ENCODE measurements at regions not wholly inside any gene's neighbourhood (a gene's known extent, or its start where the extent isn't known, plus 50 kb on each side); places are given as distances from the start of the nearest gene placed in this dataset.
"Not testable (repeated sequence)": the region's sequence is repeated elsewhere in the genome, so short reads cannot be mapped to it uniquely, and the experiment has no call there.

DNA sequence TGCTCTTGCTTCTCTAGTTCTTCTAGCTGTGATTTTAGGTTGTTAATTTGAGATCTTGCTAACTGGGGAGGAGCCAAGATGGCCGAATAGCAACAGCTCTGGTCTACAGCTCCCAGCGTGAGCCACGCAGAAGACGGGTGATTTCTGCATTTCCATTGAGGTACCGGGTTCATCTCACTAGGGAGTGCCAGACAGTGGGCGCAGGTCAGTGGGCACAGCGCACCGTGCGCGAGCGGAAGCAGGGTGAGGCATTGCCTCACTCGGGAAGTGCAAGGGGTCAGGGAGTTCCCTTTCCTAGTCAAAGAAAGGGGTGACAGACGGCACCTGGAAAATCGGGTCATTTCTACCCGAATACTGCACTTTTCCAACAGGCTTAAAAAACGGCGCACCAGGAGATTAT is 256.6 kb upstream of the PELI2 start:
- not testable (repeated sequence) for H3K27me3 ChIP-seq (ENCODE audit: control insufficient read depth, insufficient read depth, low read length); H3K36me3 ChIP-seq (replicated peaks; ENCODE audit: control insufficient read depth, insufficient read depth, low read length); DNase-seq; H3K4me3 ChIP-seq (ENCODE audit: insufficient read depth, low read depth, low read length)

DNA sequence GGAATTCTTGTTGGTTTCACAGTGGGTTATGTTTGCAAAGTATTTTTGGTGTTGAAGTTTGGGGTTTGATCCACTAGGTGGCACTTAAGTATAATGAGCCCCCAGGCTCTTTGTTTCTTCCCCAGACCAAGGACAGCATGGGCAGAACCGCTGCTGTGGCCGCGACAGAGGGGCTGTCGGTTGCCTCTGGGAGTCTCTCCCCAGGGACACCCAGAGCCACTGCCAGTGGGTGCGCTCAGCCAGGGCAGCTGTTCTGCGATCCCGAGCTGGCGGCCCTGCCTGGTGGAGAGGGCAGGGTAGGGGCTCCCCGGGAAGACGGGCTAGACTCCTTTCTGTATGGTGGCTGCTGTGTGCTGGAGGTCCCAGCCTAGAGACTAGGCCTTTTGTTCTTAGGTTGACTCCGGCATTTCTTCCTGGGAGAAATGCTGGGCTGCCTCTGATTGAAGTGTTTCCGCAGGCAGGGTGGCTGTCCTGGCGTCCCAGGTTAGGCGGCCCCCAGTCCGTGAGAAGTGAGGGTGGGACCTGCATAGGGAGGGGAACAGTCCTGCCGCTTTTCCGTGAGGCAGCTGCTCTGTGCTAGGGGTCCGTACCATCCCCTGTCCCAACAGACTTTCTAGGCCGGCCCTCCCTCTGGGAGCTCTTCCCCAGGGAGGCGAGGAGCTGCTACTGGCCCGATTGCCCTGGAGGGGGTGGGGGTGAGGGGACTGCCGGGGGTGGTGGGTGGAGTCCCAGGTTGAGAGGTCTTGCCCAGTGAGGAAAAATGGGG is 253.1 kb upstream of the PELI2 start:
- H3K36me3 ChIP-seq (replicated peaks; ENCODE audit: control insufficient read depth, insufficient read depth, low read length): no peaks in the 10 kb centered on the region
- DNase-seq: peak; percentile 76
- H3K27me3 ChIP-seq (ENCODE audit: control insufficient read depth, insufficient read depth, low read length): no peaks in the 10 kb centered on the region
- H3K4me3 ChIP-seq (ENCODE audit: insufficient read depth, low read depth, low read length): no peak overlapping the region

- DNase-seq: no peak
- no peaks in the 10 kb centered on the region for H3K36me3 ChIP-seq (replicated peaks; ENCODE audit: control insufficient read depth, insufficient read depth, low read length)
- H3K4me3 ChIP-seq (ENCODE audit: insufficient read depth, low read depth, low read length): no peak overlapping the region
- no peaks in the 10 kb centered on the region for H3K27me3 ChIP-seq (ENCODE audit: control insufficient read depth, insufficient read depth, low read length)
Observed at GRCh38 chr14:55867311-55867710, 250.9 kb upstream of the PELI2 start.

GRCh38 chr14:55867719-55868118 is 250.5 kb upstream of the PELI2 start:
- Histone ChIP-seq H3K36me3 (replicated peaks; ENCODE audit: control insufficient read depth, insufficient read depth, low read length) (no peaks in the 10 kb centered on the region), H3K27me3 (ENCODE audit: control insufficient read depth, insufficient read depth, low read length) (no peaks in the 10 kb centered on the region), H3K4me3 (ENCODE audit: insufficient read depth, low read depth, low read length) (no peak overlapping the region)
- DNase-seq: no peak

GRCh38 chr14:55869397-55870049 is 248.7 kb upstream of the PELI2 start:
- no peak for DNase-seq
- no peaks in the 10 kb centered on the region for H3K36me3 ChIP-seq (replicated peaks; ENCODE audit: control insufficient read depth, insufficient read depth, low read length)
- no peak overlapping the region for H3K4me3 ChIP-seq (ENCODE audit: insufficient read depth, low read depth, low read length)

GRCh38 chr14:55873169-55873568 is 245.0 kb upstream of the PELI2 start:
- Histone ChIP-seq H3K4me3 (ENCODE audit: insufficient read depth, low read depth, low read length) (no peak overlapping the region), H3K36me3 (replicated peaks; ENCODE audit: control insufficient read depth, insufficient read depth, low read length) (no peaks in the 10 kb centered on the region)
- DNase-seq: no peak

More at GRCh38 chr14:55869397-55870049, 248.7 kb upstream of the PELI2 start:
- H3K27me3 ChIP-seq (ENCODE audit: control insufficient read depth, insufficient read depth, low read length): no peaks in the 10 kb centered on the region

DNA sequence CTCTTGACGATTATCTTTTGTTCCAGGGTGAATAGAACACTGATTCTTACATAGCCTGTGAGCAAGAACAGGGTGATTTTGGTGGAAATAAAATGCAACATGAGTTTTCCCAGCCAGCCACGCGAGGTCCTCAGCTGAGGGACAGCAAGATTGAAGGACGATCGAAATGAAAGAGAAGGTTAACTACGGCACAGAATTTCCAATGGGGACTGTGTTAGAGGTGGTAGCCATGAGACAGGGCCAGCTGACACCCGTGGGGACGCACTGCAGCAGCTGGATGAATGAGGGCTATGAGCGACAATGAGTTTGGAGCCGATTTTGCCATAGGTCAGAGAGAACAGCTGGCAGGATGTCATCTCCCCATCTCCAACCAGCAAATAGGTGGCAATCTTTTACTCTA is 243.4 kb upstream of the PELI2 start:
- no peaks in the 10 kb centered on the region for H3K36me3 ChIP-seq (replicated peaks; ENCODE audit: control insufficient read depth, insufficient read depth, low read length)
- H3K27me3 ChIP-seq (ENCODE audit: control insufficient read depth, insufficient read depth, low read length): no peaks in the 10 kb centered on the region
- H3K4me3 ChIP-seq (ENCODE audit: insufficient read depth, low read depth, low read length): no peak overlapping the region
- no peak for DNase-seq

More at GRCh38 chr14:55873169-55873568, 245.0 kb upstream of the PELI2 start:
- H3K27me3 ChIP-seq (ENCODE audit: control insufficient read depth, insufficient read depth, low read length): no peaks in the 10 kb centered on the region

- no peaks in the 10 kb centered on the region for H3K36me3 ChIP-seq (replicated peaks; ENCODE audit: control insufficient read depth, insufficient read depth, low read length)
- H3K4me3 ChIP-seq (ENCODE audit: insufficient read depth, low read depth, low read length): no peak overlapping the region
- H3K27me3 ChIP-seq (ENCODE audit: control insufficient read depth, insufficient read depth, low read length): no peaks in the 10 kb centered on the region
- no peak for DNase-seq
Observed at GRCh38 chr14:55877942-55878341, 240.3 kb upstream of the PELI2 start.

DNA sequence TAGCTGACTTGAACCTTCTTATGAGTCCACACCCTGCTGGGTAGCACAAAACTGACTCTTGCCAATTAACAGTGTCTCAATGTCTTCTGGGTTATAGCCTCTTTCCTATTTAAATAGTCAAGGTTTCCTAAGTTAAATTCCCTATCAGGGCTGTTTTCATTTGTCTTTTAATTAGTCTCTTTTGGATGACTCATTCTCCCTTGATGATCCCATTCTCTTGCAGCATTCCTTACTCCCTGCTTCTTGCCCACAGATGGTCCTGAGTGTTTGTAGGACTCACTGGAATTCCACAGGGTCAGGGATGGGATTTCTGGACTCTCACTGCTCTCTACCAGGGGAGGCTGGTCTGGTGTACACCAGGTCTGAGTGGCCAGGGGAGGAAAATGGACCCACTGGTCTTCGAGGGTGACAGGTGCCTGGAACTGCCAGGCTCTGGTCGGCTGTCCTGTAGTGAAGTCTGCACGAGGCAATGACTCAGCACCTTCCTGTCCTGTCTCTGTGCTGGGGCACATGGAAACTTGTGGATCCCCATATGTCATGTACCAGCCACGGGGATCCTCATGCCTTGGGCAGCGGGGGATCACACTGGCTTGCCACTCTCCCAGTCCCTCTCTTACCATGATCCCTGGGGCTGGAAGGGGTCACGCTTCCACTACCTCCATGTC is 236.5 kb upstream of the PELI2 start:
- Histone ChIP-seq H3K4me3 (ENCODE audit: insufficient read depth, low read depth, low read length) (no peak overlapping the region), H3K36me3 (replicated peaks; ENCODE audit: control insufficient read depth, insufficient read depth, low read length) (no peaks in the 10 kb centered on the region), H3K27me3 (ENCODE audit: control insufficient read depth, insufficient read depth, low read length) (no peaks in the 10 kb centered on the region; the same call in 1 of the 2 replicates)
- DNase-seq: no peak

DNA sequence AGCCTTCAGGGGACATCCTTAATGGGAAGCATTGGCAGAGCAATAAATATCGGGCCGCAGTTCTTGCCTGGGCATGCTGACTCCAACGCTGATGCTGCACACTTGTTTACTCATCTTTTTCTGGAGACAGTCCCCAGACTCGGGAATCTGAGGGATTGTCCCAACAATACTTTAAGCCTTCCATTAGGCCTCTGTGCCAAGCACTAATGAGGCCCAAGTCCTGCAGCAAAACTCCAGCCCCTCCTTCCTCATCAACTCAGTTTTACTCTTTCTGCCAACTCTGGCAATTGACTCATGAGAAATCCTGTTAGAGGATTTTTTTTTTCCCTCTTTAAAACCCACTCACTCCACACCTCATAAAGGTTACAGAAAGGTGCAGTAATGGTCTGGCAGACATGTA is 233.4 kb upstream of the PELI2 start:
- DNase-seq: no peak
- H3K36me3 ChIP-seq (replicated peaks; ENCODE audit: control insufficient read depth, insufficient read depth, low read length): no peaks in the 10 kb centered on the region
- H3K27me3 ChIP-seq (ENCODE audit: control insufficient read depth, insufficient read depth, low read length): no peaks in the 10 kb centered on the region; the same call in 1 of the 2 replicates
- H3K4me3 ChIP-seq (ENCODE audit: insufficient read depth, low read depth, low read length): no peak overlapping the region

DNA sequence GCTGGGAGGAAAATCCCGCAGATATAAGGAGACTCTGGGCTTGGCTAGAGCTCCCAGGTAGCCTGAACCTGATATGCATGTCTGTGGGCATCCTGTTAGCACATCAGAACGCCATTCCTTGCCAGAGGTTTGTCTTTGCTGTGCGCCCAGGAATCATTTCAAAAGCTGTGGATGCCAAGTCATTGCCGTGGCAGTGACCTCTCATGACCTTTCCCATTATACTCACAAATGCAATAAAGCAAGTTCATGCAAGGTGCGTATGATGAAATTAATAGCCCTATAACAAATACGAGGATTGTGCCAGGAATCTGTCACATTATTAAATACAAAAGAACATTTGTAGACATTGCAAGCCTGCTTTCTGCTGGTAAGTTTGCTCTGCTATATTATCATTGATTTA is 229.1 kb upstream of the PELI2 start:
- no peaks in the 10 kb centered on the region; the same call in 1 of the 2 replicates for H3K27me3 ChIP-seq (ENCODE audit: control insufficient read depth, insufficient read depth, low read length)
- H3K36me3 ChIP-seq (replicated peaks; ENCODE audit: control insufficient read depth, insufficient read depth, low read length): no peaks in the 10 kb centered on the region
- no peak for DNase-seq
- H3K4me3 ChIP-seq (ENCODE audit: insufficient read depth, low read depth, low read length): no peak overlapping the region

DNA sequence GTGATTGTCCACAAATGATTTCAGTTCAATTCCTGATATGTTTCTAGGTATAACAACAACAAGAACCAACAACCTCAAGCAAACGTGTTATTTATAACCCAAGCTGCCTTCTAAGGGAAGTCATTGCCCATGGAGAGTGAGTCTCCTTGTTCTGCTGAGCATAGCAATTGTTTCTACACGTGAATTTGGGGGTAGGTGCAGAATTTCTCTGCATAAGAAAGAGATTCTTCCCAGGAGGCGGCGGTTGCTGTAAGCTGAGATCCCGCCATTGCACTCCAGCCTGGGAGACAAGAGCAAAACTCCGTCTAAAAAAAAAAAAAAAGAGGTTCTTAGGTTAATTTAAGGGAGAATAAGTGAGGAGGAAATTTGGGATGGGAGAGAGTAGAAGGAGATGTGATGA is 226.5 kb upstream of the PELI2 start:
- Histone ChIP-seq H3K36me3 (replicated peaks; ENCODE audit: control insufficient read depth, insufficient read depth, low read length) (no peaks in the 10 kb centered on the region), H3K27me3 (ENCODE audit: control insufficient read depth, insufficient read depth, low read length) (no peaks in the 10 kb centered on the region), H3K4me3 (ENCODE audit: insufficient read depth, low read depth, low read length) (no peak overlapping the region)
- peak; percentile 40 for DNase-seq

DNA sequence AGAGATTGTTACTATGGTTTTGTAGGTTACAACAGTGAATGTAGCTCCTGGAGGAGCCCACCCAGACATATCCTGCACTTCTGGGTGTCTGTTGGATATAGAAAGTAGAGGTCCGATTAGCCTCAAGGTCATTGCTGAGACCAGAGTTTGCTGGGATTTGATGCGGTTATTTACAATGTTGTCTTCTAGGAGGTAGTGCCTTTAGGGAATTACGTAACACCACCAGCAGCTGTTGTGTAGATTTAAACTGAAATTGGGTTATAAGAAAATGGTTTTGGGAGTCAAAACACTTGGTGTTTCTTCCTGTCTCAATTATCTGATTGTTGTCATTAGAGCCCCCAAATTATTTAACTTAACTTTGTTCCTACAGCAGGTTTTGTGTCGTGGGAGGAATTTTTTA is 225.3 kb upstream of the PELI2 start:
- Histone ChIP-seq H3K27me3 (ENCODE audit: control insufficient read depth, insufficient read depth, low read length) (no peaks in the 10 kb centered on the region), H3K36me3 (replicated peaks; ENCODE audit: control insufficient read depth, insufficient read depth, low read length) (no peaks in the 10 kb centered on the region), H3K4me3 (ENCODE audit: insufficient read depth, low read depth, low read length) (no peak overlapping the region)
- DNase-seq: no peak

GRCh38 chr14:55893705-55894104 is 224.5 kb upstream of the PELI2 start:
- no peak for DNase-seq
- Histone ChIP-seq H3K36me3 (replicated peaks; ENCODE audit: control insufficient read depth, insufficient read depth, low read length) (no peaks in the 10 kb centered on the region), H3K4me3 (ENCODE audit: insufficient read depth, low read depth, low read length) (no peak overlapping the region), H3K27me3 (ENCODE audit: control insufficient read depth, insufficient read depth, low read length) (no peaks in the 10 kb centered on the region)

DNA sequence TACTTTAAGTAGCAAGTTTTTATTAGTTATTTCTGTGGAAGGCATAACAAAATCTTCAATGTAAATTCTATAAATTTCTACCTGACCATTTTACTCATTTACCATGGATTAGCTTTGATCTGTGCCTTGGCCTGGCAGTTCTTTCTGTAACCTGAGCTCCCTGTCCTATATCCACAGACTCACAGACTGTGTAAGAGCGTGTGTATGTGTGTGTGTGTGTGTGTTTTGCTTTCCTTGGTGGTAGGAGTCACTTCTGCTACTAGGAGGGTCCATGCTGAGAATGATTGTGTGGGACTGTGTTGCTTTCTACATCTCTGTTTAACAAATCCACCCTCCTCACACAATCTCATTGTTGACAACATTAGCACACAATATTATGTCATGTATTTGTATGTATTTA is 221.2 kb upstream of the PELI2 start:
- H3K36me3 ChIP-seq (replicated peaks; ENCODE audit: control insufficient read depth, insufficient read depth, low read length): no peaks in the 10 kb centered on the region
- DNase-seq: no peak
- H3K4me3 ChIP-seq (ENCODE audit: insufficient read depth, low read depth, low read length): no peak overlapping the region
- no peaks in the 10 kb centered on the region for H3K27me3 ChIP-seq (ENCODE audit: control insufficient read depth, insufficient read depth, low read length)

Measured in H7 (cell line).